ENCODE measurements at regions not wholly inside any gene's neighbourhood (a gene's known extent, or its start where the extent isn't known, plus 50 kb on each side); places are given as distances from the start of the nearest gene placed in this dataset.
A peak's percentile ranks its signal among the peaks of the same experiment; 100 is the strongest.

- TF ChIP-seq PATZ1 (CRISPR knock-in tag; IDR thresholded peaks at IDR 0.05; ENCODE audit: borderline replicate concordance): no peak
- no peak for TF ChIP-seq ZNF8 (CRISPR knock-in tag; IDR thresholded peaks at IDR 0.05)
- TF ChIP-seq TOX (CRISPR knock-in tag; IDR thresholded peaks at IDR 0.05; ENCODE audit: borderline replicate concordance): no peak
- TF ChIP-seq ZFP30 (CRISPR knock-in tag; IDR thresholded peaks at IDR 0.05): no peak
- TF ChIP-seq TCF4 (CRISPR knock-in tag; IDR thresholded peaks at IDR 0.05; ENCODE audit: borderline replicate concordance): no peak
These were observed 52.7 kb upstream of the ST6GALNAC3 start (continued) for GRCh38 chr1:76021846-76022245.

DNA sequence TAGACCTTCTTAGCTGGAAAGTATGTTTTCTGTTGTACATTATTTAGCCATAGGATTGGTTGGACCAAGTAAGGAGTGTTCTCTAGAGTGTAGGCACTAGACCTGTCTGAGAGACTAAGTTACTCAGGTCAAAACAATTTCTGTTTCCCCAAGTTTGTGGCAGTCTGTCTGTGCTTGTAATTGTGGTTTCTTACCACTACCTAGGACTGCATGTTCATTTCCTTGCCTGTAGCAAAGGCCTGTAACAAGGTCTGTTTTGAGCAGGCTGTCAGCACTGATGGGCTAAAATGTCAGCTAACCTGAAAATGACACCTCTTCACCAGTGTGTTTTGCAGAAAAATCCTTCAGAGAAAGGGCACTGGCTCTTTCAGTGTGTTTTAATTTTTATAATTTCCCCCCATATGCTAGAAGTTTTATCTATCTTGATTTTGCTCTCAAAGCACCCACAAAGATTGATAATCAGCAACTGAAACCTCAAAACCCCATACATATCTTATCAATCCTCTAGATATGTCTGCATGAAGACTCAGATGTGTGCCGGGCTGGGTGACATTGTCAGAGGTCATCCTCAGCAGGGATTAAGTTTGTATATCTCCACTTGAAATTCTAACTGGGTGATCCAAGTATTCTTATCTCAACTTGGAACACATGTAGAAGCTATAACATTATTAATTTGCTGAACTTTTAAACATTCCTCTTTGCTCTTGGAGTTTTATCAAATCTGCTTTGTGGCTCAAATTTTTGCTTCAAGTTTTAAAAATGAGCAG, 50.7 kb upstream of the ST6GALNAC3 start:
- TF ChIP-seq ZFP30 (CRISPR knock-in tag; IDR thresholded peaks at IDR 0.05) (no peak), TCF4 (CRISPR knock-in tag; IDR thresholded peaks at IDR 0.05; ENCODE audit: borderline replicate concordance) (no peak)
- peak; percentile 53 for ATAC-seq
